ENCODE measurements at regions not wholly inside any gene's neighbourhood (a gene's known extent, or its start where the extent isn't known, plus 50 kb on each side); places are given as distances from the start of the nearest gene placed in this dataset.

DNA sequence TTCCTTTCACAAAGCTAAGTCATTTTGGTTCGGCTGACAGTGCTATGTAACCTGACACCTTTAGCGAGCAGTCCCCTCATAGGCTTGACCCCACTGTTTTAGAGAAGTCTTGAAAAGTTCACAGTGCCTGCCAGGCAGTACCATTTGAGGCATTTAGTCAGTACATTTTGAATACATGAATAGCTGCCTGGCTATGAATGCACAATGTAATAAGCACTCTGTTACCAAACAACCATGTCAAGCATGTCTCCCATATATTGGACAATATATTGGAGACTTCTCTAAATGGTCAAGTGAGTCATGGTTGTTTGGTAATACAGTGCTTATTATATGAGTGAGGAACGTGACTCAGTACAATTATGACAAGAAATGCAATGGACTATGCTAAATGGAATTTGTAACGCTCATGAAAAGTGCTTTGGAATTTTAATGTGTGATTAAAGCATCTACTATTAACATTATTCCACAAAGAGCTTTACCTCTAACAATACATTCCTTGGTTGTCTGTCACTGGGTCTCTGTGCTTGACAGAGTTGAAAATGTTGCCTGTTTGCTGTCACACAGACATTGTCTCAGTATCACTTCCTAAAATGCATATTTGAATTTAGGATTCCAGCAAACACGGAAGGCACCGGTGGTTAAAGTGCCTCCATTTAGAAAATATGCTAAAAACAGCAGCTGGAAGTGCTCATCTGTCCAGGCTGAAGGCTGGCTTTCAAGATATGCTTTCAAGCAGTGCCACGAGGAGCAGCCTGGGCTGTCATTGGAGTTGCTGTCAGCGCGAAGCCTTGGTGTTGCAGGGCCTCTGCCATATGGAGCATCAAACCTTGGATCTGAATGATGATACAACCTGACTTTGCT is 458.6 kb downstream of the FBXO15 start:
- peaks cover 5% of the 10 kb centered on the region for H3K9me3 Mint-ChIP-seq (ENCODE audit: low read depth)
- TF ChIP-seq, protein P1, sequence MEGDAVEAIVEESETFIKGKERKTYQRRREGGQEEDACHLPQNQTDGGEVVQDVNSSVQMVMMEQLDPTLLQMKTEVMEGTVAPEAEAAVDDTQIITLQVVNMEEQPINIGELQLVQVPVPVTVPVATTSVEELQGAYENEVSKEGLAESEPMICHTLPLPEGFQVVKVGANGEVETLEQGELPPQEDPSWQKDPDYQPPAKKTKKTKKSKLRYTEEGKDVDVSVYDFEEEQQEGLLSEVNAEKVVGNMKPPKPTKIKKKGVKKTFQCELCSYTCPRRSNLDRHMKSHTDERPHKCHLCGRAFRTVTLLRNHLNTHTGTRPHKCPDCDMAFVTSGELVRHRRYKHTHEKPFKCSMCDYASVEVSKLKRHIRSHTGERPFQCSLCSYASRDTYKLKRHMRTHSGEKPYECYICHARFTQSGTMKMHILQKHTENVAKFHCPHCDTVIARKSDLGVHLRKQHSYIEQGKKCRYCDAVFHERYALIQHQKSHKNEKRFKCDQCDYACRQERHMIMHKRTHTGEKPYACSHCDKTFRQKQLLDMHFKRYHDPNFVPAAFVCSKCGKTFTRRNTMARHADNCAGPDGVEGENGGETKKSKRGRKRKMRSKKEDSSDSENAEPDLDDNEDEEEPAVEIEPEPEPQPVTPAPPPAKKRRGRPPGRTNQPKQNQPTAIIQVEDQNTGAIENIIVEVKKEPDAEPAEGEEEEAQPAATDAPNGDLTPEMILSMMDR (IDR thresholded peaks at IDR 0.05; ENCODE audit: unreplicated experiment): no peak
- H3K4me3 Mint-ChIP-seq (ENCODE audit: low read depth): no peak overlapping the region
- H3K4me1 Mint-ChIP-seq (ENCODE audit: low read depth): peaks cover 29% of the 10 kb centered on the region
- no peak overlapping the region for H3K27ac Mint-ChIP-seq
- H3K36me3 Mint-ChIP-seq (ENCODE audit: insufficient read depth): no peaks in the 10 kb centered on the region
- H3K27me3 Mint-ChIP-seq: peaks cover 4% of the 10 kb centered on the region
- DNase-seq (ENCODE audit: low spot score, unreplicated experiment): no peak

DNA sequence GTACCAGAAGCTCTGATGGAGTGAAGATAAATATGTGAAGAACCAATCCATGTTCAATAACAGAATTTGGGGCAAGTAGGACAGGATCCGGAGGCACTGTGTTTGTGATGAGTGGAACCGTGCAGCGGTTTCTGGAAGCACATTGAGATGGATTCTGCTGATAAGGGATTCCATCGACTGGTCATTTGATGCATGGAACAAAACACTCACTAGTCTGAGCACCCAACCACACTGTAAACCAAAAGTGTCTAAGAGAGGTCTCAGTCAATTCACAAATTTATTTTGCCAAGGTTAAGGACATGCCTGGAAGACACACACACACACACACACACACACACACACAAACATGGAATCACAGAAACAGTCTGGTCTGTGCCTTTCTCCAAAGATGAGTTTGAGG is 459.5 kb downstream of the FBXO15 start:
- H3K27ac Mint-ChIP-seq: no peak overlapping the region
- no peaks in the 10 kb centered on the region for H3K36me3 Mint-ChIP-seq (ENCODE audit: insufficient read depth)
- peaks cover 4% of the 10 kb centered on the region for H3K27me3 Mint-ChIP-seq
- peaks cover 33% of the 10 kb centered on the region for H3K4me1 Mint-ChIP-seq (ENCODE audit: low read depth)
- DNase-seq (ENCODE audit: low spot score, unreplicated experiment): no peak
- TF ChIP-seq, protein P1 (IDR thresholded peaks at IDR 0.05; ENCODE audit: unreplicated experiment): no peak
- no peak overlapping the region for H3K4me3 Mint-ChIP-seq (ENCODE audit: low read depth)
- H3K9me3 Mint-ChIP-seq (ENCODE audit: low read depth): peaks cover 5% of the 10 kb centered on the region

DNA sequence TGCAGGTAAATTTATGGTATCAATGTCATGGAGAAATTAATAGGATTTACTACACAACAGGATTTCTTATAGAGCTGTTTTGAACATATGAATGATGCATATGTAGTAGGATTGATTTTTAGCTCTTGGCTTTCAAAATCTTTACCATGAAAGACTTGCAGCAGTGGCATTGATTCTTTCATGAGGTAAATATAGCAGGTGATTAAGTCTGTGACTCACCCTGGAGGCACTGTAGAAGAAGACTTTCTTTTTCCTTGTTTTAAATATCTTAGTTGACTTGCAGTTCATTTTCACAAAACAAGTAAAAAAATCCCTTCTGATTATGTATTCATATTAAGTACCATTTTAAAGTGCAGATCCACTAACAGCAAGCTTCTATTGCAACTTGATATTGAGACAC is 463.0 kb downstream of the FBXO15 start:
- Mint-ChIP-seq H3K4me3 (ENCODE audit: low read depth) (no peak overlapping the region), H3K36me3 (ENCODE audit: insufficient read depth) (no peaks in the 10 kb centered on the region), H3K9me3 (ENCODE audit: low read depth) (no peaks in the 10 kb centered on the region), H3K27ac (peak overlapping the region; percentile 67), H3K4me1 (ENCODE audit: low read depth) (peaks cover 29% of the 10 kb centered on the region), H3K27me3 (no peaks in the 10 kb centered on the region)
- TF ChIP-seq, protein P1 (IDR thresholded peaks at IDR 0.05; ENCODE audit: unreplicated experiment): no peak
- DNase-seq (ENCODE audit: low spot score, unreplicated experiment): no peak

DNA sequence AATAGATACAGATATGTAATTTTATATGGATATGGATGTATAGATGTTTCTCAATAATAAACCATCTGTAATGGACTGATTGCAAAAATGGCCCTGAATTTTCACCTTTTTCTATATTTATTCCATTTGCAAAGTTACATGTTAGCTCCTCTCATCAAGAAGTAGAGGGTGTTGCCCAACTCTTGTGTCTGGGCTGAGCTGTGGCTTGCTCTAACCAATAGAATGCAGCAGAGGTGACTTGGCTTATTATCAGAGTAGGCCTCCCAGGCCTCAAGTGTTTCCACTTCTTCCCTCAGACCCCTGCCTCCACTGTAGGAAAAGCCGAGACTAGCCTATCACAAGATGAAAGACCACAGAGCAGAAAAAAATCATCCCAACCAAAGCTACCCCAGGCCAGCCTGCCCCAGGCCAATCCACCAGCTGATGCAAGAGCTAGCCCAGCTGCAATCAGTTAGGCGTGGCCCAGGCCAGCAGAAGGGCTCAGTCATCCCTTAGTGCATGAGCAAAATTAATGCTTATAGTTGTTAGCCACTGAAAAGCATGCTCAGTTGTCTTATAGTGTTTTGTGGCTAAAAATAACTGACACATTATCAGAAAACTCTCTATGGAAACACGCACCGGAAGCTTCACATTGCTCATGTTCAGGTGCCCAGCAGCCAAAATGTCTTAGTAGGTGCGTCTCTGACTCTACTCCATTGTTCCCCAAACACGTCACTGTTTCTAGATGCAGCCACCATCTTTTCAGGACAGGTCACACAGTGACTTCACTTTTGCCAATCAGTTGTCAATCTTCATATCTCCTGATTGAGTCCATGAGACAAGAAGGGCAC is 464.0 kb downstream of the FBXO15 start:
- Mint-ChIP-seq H3K27ac (no peak overlapping the region), H3K36me3 (ENCODE audit: insufficient read depth) (no peaks in the 10 kb centered on the region), H3K27me3 (no peaks in the 10 kb centered on the region), H3K4me3 (ENCODE audit: low read depth) (no peak overlapping the region), H3K9me3 (ENCODE audit: low read depth) (no peaks in the 10 kb centered on the region), H3K4me1 (ENCODE audit: low read depth) (peaks cover 25% of the 10 kb centered on the region)
- DNase-seq (ENCODE audit: low spot score, unreplicated experiment): no peak
- TF ChIP-seq, protein P1 (IDR thresholded peaks at IDR 0.05; ENCODE audit: unreplicated experiment): no peak

DNA sequence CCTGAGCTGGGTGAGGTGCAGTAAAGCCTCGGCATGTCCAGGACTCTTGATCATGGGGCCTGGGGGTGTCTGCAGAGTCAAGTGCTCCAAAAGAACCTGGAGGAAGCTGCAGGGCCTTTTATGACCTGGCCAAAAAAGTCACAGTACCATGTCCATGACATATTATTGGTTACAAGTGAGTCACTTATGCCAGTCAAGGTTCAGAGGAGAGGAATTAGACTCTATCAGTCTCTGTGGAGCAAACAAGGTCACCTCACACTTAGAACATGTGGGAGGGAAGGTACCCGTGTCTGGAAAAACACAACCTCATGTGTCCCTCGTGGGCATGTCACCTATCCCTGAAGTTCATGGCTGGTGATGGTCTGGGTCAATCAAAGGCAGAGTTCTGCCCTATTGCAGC is 465.7 kb downstream of the FBXO15 start:
- Mint-ChIP-seq H3K9me3 (ENCODE audit: low read depth) (no peaks in the 10 kb centered on the region), H3K4me3 (ENCODE audit: low read depth) (no peak overlapping the region), H3K36me3 (ENCODE audit: insufficient read depth) (no peaks in the 10 kb centered on the region), H3K4me1 (ENCODE audit: low read depth) (peaks cover 18% of the 10 kb centered on the region), H3K27ac (no peak overlapping the region), H3K27me3 (no peaks in the 10 kb centered on the region)
- no peak for DNase-seq (ENCODE audit: low spot score, unreplicated experiment)
- TF ChIP-seq, protein P1 (IDR thresholded peaks at IDR 0.05; ENCODE audit: unreplicated experiment): no peak

Measured in progenitor cell of endocrine pancreas (in vitro differentiated cells).